ENCODE measurements at regions not wholly inside any gene's neighbourhood (a gene's known extent, or its start where the extent isn't known, plus 50 kb on each side); places are given as distances from the start of the nearest gene placed in this dataset.
"Not testable (repeated sequence)": the region's sequence is repeated elsewhere in the genome, so short reads cannot be mapped to it uniquely, and the experiment has no call there.

DNA sequence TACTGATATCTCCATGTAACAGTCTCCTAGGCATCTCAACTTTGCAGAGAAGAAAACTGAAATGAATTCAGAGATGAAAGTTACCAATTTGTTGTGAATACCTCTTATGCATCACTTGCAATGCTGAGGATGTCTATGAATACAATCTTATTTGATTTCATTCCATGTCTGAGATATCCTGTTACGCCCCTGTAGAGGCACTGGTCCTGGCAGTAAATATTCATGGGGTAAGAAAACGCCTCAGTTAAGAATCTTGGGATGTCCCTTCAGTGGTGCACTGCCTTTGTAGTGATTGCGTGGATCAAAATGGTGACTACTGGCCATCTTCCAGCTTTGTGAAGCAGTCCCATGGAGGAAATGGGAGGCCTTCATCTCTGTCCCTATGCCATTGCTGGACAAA, 229.1 kb upstream of the C9orf72 start:
- DNase-seq (ENCODE audit: low read depth, low spot score), result no peak

DNA sequence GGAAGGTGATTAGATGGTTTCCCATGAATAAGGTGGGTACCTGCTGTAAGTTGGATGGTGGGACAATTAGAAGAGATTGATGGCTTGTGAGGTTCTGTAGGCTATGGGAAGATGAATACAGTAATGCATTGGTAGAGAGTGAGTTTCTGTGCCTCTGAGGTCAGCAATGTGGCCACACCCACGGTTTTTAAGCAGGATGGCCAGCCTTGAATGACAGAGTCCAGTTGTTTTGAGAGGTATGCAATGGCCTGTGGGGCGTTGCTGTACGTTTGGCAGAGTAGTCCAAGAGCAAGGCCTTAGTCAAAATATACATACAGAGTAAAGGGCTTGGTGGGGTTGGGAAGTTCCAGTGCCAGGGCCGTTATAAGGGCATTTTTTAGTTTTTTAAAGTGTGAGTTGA, 235.6 kb upstream of the C9orf72 start:
- no peak for DNase-seq (ENCODE audit: low read depth, low spot score)

DNA sequence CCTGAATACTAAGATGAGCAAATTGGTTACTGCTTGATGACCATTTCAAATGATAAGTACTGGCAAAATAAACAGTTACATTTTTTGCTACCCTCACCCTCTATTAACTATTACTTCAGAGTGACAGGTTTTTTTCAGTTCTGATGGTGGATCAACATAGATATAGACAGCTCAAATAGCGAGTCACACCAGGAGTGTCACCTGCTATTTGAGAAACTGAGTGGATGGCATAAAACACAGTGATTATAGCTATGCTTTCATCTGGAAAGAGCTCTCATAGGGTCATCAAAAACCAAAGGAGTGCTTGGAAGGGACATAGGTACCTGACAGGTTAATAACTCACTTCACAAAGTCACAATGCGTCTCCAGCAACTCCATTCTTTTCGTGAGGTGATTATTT, 244.5 kb upstream of the C9orf72 start:
- DNase-seq (ENCODE audit: low read depth, low spot score), result no peak

DNA sequence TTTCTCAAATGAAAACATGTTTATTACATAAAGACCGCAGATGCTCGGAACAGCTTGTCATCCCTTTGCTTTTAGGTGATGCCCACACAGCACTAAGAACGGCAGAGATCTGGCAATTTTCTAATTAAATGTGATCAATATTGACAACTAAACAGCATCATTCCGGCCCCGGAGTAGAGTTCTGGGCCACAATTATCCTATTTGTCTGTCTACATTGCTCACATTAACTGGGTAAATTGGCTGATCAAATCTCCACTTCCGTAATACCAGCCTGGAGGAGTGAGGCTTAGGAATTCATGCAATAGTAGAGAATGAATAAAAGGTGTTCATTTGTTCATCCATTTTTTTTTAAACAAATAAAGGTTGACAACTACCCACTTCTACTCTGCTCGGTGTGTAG, 245.1 kb upstream of the C9orf72 start:
- DNase-seq (ENCODE audit: low read depth, low spot score), result no peak

DNA sequence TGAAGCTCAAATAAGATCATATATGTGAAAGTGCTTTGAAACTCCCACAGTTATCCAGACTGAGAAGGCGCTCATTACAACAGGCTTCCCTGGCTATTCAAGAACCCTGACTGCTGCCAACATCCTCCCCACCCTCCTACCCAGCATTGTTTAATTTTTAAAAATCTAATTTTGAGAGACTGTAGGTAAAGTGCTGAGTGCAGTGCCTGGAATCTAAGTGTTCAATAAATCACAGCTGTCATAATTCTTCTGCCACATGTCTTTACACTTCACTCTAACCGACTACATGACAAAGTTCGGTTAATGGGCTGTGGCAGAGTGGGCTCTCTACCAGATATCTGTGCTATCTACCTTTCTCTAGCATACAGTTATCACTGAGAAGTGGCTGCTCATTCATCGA, 255.6 kb upstream of the C9orf72 start:
- no peak for DNase-seq (ENCODE audit: low read depth, low spot score)

DNA sequence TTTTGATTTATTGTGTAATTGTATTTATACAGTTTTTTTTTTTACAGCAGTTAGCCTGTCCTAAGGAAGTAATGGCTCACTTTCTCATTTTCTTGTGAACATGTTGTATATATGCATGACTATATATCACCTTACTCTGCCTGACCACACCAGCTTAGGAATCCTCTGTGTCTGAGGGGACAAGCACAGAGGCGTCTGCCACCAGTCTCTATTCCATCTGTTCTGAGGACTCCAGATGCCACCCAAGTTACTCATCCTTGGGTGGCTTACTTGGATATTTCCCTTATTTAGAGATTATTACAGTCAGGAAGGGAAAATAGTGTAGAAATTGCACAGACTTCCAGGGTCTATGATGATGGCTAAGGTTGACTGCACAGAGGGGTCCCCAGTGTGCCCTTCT, 256.3 kb upstream of the C9orf72 start:
- DNase-seq (ENCODE audit: low read depth, low spot score), result no peak

DNA sequence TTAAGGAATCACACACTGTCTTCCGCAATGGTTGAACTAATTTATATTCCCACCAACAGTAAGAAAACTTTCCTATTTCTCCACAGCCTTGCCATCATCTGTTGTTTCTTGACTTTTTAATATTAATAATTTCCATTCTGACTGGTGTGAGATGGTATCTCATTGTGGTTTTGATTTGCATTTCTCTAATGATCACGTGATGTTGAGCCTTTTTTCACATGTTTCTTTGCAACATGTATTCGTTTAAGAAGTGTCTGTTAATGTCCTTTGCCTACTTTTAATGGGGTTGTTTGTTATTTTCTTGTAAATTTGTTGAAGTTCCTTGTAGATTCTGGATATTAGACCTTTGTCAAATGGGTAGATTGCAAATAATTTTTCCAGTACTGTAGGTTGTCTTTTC, 258.8 kb upstream of the C9orf72 start:
- DNase-seq (ENCODE audit: low read depth, low spot score), result not testable (repeated sequence)

DNA sequence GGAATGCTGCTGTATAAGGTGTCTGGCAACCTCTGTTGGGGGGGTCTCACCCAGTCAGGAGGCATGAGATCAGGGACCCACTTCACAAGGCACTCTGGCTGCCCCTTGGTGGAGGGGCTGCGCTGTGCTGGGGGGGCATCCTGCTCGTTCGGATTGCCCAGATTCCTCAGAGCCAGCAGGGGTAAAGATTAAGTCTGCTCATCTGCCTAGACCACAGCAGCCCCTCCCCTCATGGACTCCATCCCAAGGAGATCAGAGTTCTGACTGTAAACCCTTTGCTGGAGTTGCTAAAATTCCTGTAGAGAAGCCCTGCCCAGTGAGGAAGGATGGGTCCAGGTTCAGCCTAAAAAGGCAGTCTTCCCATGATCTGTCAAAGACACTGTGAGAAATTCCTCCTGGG, 262.0 kb upstream of the C9orf72 start:
- DNase-seq (ENCODE audit: low read depth, low spot score), result no peak

DNA sequence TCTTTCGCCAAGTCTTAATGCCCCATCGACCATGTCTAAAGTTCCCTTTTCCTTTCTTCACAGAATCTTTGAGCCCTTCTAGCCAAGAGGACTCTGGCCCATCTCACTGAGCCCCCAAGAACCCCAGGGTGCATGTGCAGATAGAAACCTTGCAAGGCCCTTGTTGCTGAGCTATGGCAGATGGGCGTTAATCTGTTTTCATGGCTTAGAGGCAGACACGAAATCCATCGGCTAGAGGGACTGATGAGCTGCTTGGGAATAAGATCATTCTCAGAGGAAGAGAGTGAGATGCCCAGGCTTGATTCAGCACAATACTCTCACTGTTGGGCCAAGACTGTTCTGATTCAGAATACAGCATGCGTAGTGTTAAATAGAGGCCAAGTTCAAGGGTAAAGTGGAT, 262.5 kb upstream of the C9orf72 start:
- no peak for DNase-seq (ENCODE audit: low read depth, low spot score)

DNA sequence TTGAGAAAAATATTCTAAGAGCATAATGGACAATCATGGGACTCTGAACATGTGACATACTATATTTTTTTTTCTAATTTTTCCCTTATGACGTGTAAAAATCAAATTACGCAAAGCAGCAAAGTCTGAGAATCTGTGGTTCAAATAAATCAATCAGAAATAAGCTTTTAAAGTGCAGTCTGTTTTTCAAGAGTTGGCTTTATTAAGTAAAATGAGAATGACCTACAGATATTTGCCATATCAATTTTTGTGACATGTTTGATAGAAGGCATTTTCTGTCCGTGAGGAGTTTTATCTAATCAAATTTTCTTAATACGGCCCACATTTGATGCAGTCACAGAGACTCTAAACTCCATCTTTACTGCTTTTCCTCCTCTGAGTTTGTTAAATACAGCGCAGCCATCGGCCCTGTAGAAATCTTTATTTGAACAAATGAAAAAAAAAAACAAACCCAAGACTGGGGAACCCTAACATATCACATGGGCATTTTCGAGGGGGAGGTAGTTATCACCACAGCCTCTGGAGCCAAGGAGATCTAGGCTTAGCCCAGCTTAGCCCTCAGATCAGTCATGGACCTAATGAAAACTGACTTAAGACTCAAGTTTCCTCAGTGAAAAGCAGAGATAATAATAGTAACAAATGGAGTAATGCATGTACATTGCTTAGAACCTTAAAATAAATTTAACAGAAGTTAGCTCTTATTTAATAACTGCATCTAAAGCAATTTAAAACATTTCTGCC, 263.6 kb upstream of the C9orf72 start:
- DNase-seq (ENCODE audit: low read depth, low spot score), result no peak

DNA sequence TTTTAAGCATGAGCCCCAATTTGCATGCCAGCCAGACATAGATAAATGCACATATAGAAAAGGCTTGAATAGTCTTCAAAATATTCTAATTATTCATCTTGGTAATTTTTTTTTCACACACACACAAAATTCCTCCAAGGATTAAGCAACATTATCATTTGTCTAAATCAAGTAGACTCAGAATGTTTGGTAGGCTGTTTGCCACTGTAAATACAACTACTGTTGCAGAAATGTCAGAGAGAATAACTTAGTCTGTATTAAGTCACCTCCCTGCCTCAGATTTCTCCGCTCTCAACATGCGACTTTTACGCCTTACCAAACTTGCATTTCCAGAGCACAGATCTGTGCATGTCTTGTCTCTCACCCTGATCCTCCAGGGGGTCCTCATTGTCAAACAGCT, 265.6 kb upstream of the C9orf72 start:
- no peak for DNase-seq (ENCODE audit: low read depth, low spot score)

DNA sequence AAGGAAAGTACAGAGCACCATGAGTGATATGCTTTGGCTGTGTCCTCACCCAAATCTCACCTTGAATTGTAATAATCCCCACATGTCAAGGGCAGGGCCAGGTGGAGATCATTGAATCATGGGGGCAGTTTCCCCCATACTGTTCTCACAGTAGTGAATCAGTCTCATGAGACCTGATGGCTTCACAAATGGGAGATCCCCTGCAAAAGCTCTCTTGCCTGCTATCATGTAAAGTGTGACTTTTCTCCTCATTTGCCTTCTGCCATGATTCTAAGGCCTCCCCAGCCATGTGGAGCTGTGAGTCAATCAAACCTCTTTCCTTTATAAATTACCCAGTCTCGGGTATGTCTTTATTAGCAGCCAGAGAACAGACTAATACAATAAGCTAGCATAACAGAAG, 266.5 kb upstream of the C9orf72 start:
- DNase-seq (ENCODE audit: low read depth, low spot score), result not testable (repeated sequence)

DNA sequence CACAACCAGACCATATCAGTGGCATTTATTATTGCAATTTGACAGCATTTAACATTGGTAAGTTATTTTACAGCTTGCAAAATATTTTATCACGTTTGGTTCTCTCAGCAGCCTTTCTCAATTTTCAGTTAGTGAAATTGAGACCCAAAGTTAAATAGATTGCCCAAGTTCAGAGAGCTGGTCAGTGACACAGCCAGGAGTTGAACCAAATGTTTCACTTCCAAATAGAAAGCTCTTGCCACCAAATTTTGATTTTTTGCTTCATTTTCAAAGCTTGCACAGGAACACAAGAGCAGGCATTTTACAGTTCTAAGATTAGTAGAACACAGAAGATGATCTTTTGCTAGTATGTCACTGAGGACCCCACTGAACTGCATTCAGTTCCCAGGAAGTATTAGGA, 271.5 kb upstream of the C9orf72 start:
- no peak for DNase-seq (ENCODE audit: low read depth, low spot score)

DNA sequence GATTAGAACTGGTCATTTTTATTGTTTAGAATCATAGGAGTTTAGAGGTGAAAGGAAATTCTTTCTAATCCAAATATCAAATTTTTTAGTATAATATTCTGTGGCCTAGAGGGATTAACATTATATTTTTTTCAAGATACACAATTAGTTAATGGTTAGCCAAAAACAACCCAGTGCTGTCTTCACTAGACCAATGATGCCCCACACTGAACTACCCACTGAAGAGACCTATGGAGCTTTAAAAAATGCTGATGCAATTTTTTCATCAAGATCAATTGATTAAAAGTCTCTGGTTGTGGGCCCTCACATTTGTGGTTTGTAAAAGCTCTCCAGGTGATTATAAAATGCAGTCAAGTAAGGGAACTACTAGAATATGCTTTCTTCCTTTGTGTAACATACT, 274.1 kb upstream of the C9orf72 start:
- no peak for DNase-seq (ENCODE audit: low read depth, low spot score)

DNA sequence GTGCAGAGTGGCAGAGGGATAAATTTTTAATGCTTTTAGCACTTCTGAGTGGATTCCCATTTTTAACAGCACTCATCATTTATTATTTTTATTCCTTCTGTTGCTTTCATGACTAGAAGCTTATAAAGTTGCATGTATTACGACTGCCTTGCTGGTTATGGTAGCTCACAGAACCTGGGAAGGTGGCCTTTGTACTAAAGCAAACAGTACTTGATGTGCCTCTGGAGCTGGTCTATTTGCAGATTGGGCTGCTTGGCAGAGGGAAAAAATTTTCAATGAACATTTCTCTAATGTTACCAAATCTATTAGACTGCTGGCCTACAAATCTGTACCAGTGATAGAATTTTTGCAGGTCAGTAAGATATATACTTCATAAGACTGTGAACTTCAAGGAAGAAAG, 274.5 kb upstream of the C9orf72 start:
- no peak for DNase-seq (ENCODE audit: low read depth, low spot score)

DNA sequence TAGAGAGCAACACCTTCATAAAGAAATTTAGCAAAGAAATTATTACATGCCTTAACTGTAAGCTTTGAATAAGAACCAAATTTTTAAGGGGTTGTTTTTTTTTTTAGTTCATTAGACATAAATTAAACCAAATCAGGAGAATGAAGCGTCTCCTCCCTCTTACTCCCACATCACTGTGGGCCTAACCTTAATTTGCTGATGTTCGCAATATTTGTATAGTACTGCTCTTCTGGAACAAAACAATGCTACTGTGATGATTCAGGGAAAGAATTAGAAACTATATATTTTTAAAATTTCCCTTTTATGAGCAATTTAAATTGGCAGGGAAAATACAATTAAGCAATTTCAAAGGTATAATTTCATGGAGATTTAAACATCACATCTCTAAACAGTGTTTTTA, 275.0 kb upstream of the C9orf72 start:
- DNase-seq (ENCODE audit: low read depth, low spot score), result no peak

DNA sequence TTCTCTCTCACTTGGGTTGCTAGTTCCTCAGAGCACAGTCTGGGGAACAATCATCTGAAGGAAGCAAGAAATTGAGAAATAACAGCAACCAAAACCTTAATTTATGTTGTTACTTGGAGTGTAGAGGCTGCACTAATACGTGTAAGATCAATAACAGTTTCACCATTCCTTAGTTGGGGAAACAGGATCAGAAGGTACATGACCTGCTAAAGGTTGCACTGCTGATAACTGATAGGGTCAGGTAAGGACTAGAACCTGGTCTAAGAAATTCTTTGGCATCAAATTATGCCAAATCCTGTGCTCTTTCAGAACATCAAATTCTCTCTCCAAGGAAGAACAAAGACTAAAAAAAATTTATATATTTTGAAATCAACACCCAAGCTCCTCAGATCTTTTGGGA, 278.6 kb upstream of the C9orf72 start:
- no peak for DNase-seq (ENCODE audit: low read depth, low spot score)

DNA sequence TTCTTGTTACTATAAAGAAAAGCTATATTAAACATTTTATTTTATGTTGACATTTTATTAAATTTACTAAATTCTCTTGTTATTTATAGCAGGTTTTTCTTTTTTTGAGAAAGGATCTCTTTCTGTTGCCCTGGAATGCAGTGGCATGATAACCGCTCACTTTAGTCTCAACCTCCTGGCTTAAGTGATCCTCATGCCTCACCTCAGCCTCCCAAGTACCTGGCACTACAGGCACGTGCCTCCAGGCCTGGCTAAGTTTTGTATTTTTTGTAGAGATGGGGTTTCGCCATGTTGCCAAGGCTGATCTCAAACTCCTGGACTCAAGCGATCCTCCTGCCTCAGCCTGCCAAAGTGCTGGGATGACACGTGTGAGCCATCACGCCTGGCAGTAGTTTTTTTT, 280.2 kb upstream of the C9orf72 start:
- DNase-seq (ENCODE audit: low read depth, low spot score), result no peak

DNA sequence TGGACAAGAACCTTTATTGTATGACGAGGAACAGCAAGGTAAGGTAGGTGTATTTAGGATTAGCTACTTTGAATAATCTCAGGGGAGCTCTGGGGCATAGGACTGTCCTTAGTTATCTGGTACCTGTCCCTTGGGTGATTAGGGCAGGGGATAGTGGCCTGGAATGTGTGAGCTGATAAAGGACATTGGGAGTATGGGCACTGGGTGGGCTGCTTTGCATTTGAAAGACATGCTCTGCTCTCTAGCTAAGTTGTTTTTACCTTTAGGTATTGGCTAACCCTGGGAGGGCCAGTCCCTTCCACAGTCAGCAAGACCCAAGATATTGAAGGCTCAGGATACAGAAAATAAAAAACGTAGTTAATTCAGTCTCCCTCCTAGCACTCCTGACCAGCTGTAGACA, 282.8 kb upstream of the C9orf72 start:
- DNase-seq (ENCODE audit: low read depth, low spot score), result no peak

DNA sequence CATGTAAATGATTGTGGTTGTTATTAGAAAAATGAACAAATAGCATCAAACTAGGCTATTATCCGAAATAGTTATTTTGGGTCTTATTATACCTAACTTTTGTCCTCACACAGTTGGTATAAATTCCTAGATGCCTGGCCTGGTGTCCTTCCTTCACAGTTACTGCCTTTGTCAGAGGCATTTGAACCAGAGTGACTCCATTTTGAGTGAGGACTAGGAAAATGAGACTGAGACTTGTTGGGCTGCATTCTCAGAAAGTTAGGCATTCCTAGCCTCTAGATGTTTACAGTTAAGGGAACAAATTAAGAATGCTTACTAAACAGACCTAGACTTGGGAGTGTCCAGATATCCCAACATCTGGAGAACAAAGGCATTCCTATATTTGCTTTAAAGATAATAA, 283.5 kb upstream of the C9orf72 start:
- DNase-seq (ENCODE audit: low read depth, low spot score), result no peak

DNA sequence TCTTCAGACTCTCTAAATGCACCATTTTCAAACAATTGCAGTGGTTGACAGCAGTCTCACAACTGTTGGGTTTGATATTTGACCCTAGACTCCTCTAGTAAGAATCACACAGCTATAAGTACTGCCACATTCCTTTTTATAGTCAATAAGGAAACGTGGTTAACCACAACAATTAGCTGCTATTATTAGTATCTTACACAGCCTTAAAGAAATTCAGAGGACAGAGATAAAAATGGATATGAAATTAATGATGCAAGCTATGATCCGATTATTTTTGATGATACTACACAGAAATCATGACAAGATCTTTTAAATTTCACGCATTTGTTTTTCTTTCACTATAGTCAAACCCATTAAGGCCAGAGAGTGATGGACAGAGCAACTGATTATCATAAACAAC, 288.6 kb upstream of the C9orf72 start:
- no peak for DNase-seq (ENCODE audit: low read depth, low spot score)

DNA sequence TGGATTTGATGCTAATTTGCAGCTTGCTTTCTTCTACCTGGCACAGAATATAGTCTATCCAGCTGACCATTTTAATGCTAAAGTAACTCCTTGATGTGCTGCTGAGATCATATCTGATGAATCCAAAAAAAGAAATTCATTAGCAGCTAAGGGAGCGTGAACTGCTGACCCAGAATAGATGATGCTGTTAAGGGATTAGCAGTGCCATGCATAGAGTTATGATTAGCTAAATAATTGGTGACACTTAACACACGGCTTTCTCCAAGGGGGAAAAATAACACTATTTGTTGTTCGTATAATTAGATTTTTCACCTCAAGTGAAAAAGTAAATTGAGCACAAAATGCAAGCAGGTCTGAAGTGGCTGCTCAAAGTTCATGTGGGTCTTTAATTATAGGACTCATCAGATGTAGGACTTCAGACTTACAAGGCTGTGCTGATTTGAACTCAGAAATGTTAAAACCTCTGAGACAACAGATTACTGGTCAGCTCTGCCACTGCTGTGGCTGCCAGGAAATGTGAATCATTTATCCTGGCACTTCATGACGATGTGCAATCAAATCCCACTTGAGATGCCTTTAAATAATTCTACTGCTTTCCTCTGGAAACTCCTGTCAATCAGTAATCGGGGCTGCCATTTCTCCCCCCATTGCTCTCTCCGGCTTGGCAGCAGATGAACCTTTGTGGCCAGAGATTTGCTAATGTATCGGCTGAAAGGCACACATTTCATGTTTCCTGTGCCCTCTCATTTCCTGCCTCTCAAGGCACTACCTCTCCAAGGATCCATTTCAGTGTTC, 291.6 kb upstream of the C9orf72 start:
- DNase-seq (ENCODE audit: low read depth, low spot score), result no peak

DNA sequence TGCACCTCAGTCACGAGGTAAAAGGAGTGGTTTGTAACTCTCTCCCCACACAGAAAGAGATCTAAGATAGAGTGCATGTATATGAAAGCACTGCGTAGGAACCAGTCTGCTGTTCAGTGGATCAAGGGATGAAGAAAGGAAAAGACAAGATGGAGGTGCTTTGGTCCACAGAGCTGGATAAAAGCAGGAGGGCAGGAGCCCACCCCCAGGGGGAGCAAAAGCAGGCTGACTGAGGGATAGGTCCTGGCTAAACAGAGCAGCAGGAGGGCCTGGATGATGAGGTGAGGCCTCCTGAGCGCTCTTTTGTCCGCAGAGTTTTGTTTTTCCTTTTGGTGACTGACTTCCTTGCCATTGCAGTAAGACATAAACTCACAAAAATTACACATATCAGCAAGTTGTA, 293.5 kb upstream of the C9orf72 start:
- no peak for DNase-seq (ENCODE audit: low read depth, low spot score)
